K562 (cell line): ENCODE measurements at regions not wholly inside any gene's neighbourhood (a gene's known extent, or its start where the extent isn't known, plus 50 kb on each side); places are given as distances from the start of the nearest gene placed in this dataset.
A peak's percentile ranks its signal among the peaks of the same experiment; 100 is the strongest.

Experiments
- CBFA2T3 ChIP-seq: fragments of 450-650 bp; IDR thresholded peaks from 2 replicates; pipeline ENCODE4 v1.6.1; 2017
- CBX8 ChIP-seq: fragments of 200-600 bp; sonication (generic); IDR thresholded peaks from 2 replicates; pipeline ENCODE4 v1.6.1; 2012; ENCODE audit warnings: borderline replicate concordance, mixed run types, low read depth, mild to moderate bottlenecking, moderate library complexity, mixed read lengths, low read length, control low read depth, inconsistent platforms; ENCODE audit not compliant: poor library complexity, severe bottlenecking; ENCODE audit errors: extremely low read depth
- CEBPB ChIP-seq: fragments of 450-650 bp; IDR thresholded peaks from 2 replicates; pipeline ENCODE4 v1.6.1; 2016; ENCODE audit warnings: missing genetic modification characterization, missing compliant biosample characterization
- NRF1 ChIP-seq, 2 experiments: fragments of 450-650 bp; IDR thresholded peaks in 1 of 2; conservative IDR thresholded peaks in 1 of 2; 2 replicates each; pipeline ENCODE4 v1.6.1; 2014; ENCODE audit warnings: mild to moderate bottlenecking in 2 of 2
- TAF1 ChIP-seq: IDR thresholded peaks from 2 replicates; pipeline ENCODE4 v1.6.1; 2011; ENCODE audit warnings: mild to moderate bottlenecking, low read length, moderate library complexity; ENCODE audit not compliant: insufficient read depth, control insufficient read depth, severe bottlenecking; ENCODE audit errors: extremely low read depth
- TARDBP ChIP-seq: fragments of 450-650 bp; IDR thresholded peaks from 2 replicates; pipeline ENCODE4 v1.6.1; 2016
- TF ChIP-seq, protein P1 (sequence below): fragments of 450-650 bp; IDR thresholded peaks from 2 replicates; pipeline ENCODE4 v1.6.1; 2016; ENCODE audit warnings: antibody characterized with exemption
- TF ChIP-seq, protein P2 (sequence below): sonication (generic); formaldehyde crosslinking; IDR thresholded peaks from 2 replicates; pipeline ENCODE4 v1.8.0; 2022; ENCODE audit warnings: mild to moderate bottlenecking, missing genetic modification reagents
- TF ChIP-seq, protein P3 (sequence below): fragments of 250-450 bp; sonication (Bioruptor Pico); IDR thresholded peaks from 2 replicates; pipeline ENCODE4 v1.8.0; 2021; ENCODE audit warnings: moderate library complexity, mild to moderate bottlenecking, inconsistent platforms
- TF ChIP-seq, protein P4 (sequence below): fragments of 450-650 bp; IDR thresholded peaks from 2 replicates; pipeline ENCODE4 v1.6.1; 2018; ENCODE audit warnings: mild to moderate bottlenecking, low read depth; ENCODE audit not compliant: partially characterized antibody

DNA sequence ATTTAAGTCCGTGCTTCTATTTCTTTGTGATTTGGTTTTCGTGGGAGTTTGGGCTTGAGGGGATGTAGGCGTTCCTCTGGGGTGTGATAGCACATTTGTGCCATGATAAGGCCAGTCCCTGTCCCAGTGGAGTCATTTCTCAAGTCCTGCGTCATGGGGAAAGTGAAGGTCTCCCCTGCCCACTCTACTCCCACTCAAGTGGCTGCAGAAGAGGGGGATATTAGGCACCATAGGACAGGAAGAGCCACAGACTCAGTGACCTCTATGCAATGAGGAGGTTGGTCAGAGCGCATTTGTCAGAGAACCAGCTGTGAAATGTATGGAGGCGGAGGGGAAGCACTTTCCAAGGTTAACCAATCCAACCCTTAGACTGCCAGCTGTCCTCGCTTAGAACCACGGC is 51.9 kb upstream of the EDN1 start:
- TF ChIP-seq TARDBP, result no peak
- TF ChIP-seq, protein P1, sequence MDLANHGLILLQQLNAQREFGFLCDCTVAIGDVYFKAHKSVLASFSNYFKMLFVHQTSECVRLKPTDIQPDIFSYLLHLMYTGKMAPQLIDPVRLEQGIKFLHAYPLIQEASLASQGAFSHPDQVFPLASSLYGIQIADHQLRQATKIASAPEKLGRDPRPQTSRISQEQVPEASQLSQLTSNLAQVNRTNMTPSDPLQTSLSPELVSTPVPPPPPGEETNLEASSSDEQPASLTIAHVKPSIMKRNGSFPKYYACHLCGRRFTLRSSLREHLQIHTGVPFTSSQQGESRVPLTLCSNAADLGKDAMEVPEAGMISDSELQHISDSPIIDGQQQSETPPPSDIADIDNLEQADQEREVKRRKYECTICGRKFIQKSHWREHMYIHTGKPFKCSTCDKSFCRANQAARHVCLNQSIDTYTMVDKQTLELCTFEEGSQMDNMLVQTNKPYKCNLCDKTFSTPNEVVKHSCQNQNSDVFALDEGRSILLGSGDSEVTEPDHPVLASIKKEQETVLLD, result no peak
- TF ChIP-seq CEBPB, result no peak
- TF ChIP-seq, protein P2, sequence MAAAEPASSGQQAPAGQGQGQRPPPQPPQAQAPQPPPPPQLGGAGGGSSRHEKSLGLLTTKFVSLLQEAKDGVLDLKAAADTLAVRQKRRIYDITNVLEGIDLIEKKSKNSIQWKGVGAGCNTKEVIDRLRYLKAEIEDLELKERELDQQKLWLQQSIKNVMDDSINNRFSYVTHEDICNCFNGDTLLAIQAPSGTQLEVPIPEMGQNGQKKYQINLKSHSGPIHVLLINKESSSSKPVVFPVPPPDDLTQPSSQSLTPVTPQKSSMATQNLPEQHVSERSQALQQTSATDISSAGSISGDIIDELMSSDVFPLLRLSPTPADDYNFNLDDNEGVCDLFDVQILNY (CRISPR knock-in tag), result no peak
- peak; percentile 18; the same call in 1 of the 2 replicates for TF ChIP-seq CBFA2T3
- TF ChIP-seq CBX8, result no peak
- no peak for TF ChIP-seq TAF1
- TF ChIP-seq, protein P3, sequence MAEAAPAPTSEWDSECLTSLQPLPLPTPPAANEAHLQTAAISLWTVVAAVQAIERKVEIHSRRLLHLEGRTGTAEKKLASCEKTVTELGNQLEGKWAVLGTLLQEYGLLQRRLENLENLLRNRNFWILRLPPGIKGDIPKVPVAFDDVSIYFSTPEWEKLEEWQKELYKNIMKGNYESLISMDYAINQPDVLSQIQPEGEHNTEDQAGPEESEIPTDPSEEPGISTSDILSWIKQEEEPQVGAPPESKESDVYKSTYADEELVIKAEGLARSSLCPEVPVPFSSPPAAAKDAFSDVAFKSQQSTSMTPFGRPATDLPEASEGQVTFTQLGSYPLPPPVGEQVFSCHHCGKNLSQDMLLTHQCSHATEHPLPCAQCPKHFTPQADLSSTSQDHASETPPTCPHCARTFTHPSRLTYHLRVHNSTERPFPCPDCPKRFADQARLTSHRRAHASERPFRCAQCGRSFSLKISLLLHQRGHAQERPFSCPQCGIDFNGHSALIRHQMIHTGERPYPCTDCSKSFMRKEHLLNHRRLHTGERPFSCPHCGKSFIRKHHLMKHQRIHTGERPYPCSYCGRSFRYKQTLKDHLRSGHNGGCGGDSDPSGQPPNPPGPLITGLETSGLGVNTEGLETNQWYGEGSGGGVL (CRISPR knock-in tag), result no peak
- TF ChIP-seq NRF1 (conservative IDR thresholded peaks at IDR 0.05 in 1 of 2, IDR thresholded peaks at IDR 0.05 in 1 of 2), result no peak
- TF ChIP-seq, protein P4, sequence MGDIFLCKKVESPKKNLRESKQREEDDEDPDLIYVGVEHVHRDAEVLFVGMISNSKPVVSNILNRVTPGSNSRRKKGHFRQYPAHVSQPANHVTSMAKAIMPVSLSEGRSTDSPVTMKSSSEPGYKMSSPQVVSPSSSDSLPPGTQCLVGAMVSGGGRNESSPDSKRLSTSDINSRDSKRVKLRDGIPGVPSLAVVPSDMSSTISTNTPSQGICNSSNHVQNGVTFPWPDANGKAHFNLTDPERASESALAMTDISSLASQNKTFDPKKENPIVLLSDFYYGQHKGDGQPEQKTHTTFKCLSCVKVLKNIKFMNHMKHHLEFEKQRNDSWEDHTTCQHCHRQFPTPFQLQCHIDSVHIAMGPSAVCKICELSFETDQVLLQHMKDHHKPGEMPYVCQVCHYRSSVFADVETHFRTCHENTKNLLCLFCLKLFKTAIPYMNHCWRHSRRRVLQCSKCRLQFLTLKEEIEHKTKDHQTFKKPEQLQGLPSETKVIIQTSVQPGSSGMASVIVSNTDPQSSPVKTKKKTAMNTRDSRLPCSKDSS, result no peak
